DND-41 (cell line): ENCODE measurements at regions not wholly inside any gene's neighbourhood (a gene's known extent, or its start where the extent isn't known, plus 50 kb on each side); places are given as distances from the start of the nearest gene placed in this dataset.

Experiments used
- ATAC-seq: fragments of 200-7000 bp; cut with Tn5 transposase; 3 replicates; pipeline ENCODE4 v1.9.1; 2021; ENCODE audit warnings: low read depth; ENCODE audit not compliant: insufficient read depth
- DNase-seq: peaks from one replicate; pipeline ENCODE4 v3.0.0-alpha.2; 2020
- H2AFZ ChIP-seq: 2 replicates; pipeline ENCODE4 v1.6.0; 2012; ENCODE audit warnings: low read depth, low read length
- H3K27ac ChIP-seq: 2 replicates; pipeline ENCODE4 v1.5.1; 2012; ENCODE audit warnings: low read length, inconsistent platforms
- H3K27me3 ChIP-seq: fragments of 200-600 bp; sonication (generic); 2 replicates; pipeline ENCODE4 v1.6.0; 2012; ENCODE audit warnings: low read length, mild to moderate bottlenecking, inconsistent platforms; ENCODE audit not compliant: insufficient read depth, poor library complexity
- H3K36me3 ChIP-seq: 2 replicates; pipeline ENCODE4 v1.5.1; 2012; ENCODE audit warnings: low read length, inconsistent platforms; ENCODE audit not compliant: insufficient read depth
- H3K4me1 ChIP-seq: 2 replicates; pipeline ENCODE4 v1.5.1; 2012; ENCODE audit warnings: mild to moderate bottlenecking, low read length; ENCODE audit not compliant: insufficient read depth
- H3K4me2 ChIP-seq: 2 replicates; pipeline ENCODE4 v1.6.0; 2012; ENCODE audit warnings: mild to moderate bottlenecking, moderate library complexity, low read length, inconsistent platforms; ENCODE audit not compliant: insufficient read depth
- H3K4me3 ChIP-seq, 2 experiments: fragments of 200-600 bp in 1 of 2; shearing (Covaris generic) in 1 of 2; 2 replicates each; pipeline ENCODE4 v1.5.1; 2012 to 2016; ENCODE audit warnings: inconsistent platforms in 2 of 2, low read length in 2 of 2, mild to moderate bottlenecking in 2 of 2, low read depth in 1 of 2, moderate library complexity in 1 of 2
- H3K79me2 ChIP-seq: 2 replicates; pipeline ENCODE4 v1.6.0; 2012; ENCODE audit warnings: low read length, inconsistent platforms; ENCODE audit not compliant: insufficient read depth
- H3K9ac ChIP-seq: 2 replicates; pipeline ENCODE4 v1.6.0; 2012; ENCODE audit warnings: low read depth, mild to moderate bottlenecking, inconsistent platforms, low read length, moderate library complexity
- H3K9me3 ChIP-seq: 2 replicates; pipeline ENCODE4 v1.5.1; 2012; ENCODE audit warnings: low read length, moderate library complexity, mild to moderate bottlenecking, inconsistent platforms; ENCODE audit not compliant: insufficient read depth, severe bottlenecking
- H4K20me1 ChIP-seq: 2 replicates; pipeline ENCODE4 v1.6.0; 2012; ENCODE audit warnings: low read length; ENCODE audit not compliant: insufficient read depth
- EZH2 ChIP-seq: IDR thresholded peaks from 3 replicates; pipeline ENCODE4 v1.6.1; 2012; ENCODE audit warnings: borderline replicate concordance, low read depth, mild to moderate bottlenecking, moderate library complexity, low read length, inconsistent platforms; ENCODE audit not compliant: severe bottlenecking
- TF ChIP-seq, protein P1 (sequence below): IDR thresholded peaks from 2 replicates; pipeline ENCODE4 v1.5.1; 2012; ENCODE audit warnings: borderline replicate concordance, low read length, moderate library complexity, mild to moderate bottlenecking; ENCODE audit not compliant: poor library complexity, severe bottlenecking; ENCODE audit errors: extremely low read depth

DNA sequence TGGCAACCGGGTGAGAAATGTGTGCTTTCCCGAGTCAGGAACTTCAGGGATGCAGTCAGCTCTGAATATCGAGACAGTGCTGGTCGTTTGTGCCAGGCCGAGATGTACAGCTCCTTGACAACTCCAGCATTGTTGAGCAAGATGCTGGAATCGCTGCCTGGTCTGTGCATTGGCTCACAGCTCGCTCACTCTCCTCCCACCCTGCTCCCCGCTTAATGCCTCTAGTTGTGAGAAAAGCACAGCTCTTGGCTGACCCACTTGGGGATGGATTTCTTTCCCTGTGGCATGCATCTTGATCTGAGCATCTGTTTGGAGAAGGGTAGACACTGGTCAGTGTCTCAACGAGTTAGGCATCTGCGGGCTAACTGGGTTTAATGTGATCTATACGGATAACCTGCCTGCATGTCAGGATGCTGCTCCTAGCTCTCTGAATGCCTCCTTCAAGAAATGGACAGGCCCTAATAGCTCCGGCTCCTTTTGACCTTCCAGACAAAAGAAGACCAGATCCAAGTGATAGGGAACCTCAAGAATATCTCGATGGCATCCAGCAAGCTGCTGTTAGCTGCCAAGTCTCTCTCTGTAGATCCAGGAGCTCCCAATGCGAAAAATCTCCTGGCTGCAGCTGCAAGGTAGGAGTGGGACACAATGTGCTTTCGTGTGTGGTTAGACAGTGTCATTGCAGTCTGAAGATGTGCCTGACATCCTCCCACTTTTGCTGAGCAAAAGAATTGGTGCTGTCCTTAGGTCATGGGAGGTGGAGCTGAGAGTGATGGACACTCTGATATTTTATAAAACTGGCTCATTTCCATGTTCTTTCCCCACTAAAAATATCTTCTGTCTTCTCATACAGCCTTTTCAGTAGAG lies 302.2 kb upstream of the TPM1 start:
- Histone ChIP-seq H4K20me1 (no peaks in the 10 kb centered on the region), H3K4me3 (no peak overlapping the region), H3K27me3 (no peaks in the 10 kb centered on the region), H3K27ac (no peak overlapping the region), H3K9ac (no peak overlapping the region), H3K4me1 (no peaks in the 10 kb centered on the region), H2AFZ (no peak overlapping the region), H3K36me3 (no peaks in the 10 kb centered on the region), H3K4me2 (no peak overlapping the region), H3K79me2 (no peaks in the 10 kb centered on the region), H3K9me3 (no peaks in the 10 kb centered on the region)
- DNase-seq: no peak
- ATAC-seq: no peak
- TF ChIP-seq, protein P1, sequence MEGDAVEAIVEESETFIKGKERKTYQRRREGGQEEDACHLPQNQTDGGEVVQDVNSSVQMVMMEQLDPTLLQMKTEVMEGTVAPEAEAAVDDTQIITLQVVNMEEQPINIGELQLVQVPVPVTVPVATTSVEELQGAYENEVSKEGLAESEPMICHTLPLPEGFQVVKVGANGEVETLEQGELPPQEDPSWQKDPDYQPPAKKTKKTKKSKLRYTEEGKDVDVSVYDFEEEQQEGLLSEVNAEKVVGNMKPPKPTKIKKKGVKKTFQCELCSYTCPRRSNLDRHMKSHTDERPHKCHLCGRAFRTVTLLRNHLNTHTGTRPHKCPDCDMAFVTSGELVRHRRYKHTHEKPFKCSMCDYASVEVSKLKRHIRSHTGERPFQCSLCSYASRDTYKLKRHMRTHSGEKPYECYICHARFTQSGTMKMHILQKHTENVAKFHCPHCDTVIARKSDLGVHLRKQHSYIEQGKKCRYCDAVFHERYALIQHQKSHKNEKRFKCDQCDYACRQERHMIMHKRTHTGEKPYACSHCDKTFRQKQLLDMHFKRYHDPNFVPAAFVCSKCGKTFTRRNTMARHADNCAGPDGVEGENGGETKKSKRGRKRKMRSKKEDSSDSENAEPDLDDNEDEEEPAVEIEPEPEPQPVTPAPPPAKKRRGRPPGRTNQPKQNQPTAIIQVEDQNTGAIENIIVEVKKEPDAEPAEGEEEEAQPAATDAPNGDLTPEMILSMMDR: no peak
- TF ChIP-seq EZH2: no peak

DNA sequence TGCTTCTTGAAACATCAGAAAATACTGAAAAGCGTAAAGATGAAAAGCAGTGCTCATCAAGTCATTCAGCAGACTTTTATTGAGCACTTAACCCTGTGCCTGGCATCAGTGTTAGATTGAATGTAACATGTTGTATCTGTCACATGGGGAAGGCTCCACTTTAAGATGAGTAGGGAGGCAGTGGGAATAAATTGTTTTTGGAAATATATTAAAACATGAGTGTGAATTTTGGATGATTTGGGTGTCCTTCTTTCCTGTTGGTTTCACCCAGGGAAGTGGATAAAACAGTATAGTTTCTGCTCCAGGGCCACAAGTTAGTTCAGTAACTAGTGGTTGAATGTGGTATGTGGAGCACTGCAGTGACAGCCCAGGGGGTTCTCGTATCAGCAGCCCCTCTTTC lies 301.4 kb upstream of the TPM1 start:
- Histone ChIP-seq H3K36me3 (no peaks in the 10 kb centered on the region), H4K20me1 (no peaks in the 10 kb centered on the region), H3K4me3 (no peak overlapping the region), H3K9me3 (no peaks in the 10 kb centered on the region), H3K4me2 (no peak overlapping the region), H3K9ac (no peak overlapping the region), H3K4me1 (no peaks in the 10 kb centered on the region), H3K27ac (no peak overlapping the region), H2AFZ (no peak overlapping the region), H3K79me2 (no peaks in the 10 kb centered on the region), H3K27me3 (no peaks in the 10 kb centered on the region)
- TF ChIP-seq EZH2: no peak
- TF ChIP-seq, protein P1: no peak
- no peak for ATAC-seq
- no peak for DNase-seq

DNA sequence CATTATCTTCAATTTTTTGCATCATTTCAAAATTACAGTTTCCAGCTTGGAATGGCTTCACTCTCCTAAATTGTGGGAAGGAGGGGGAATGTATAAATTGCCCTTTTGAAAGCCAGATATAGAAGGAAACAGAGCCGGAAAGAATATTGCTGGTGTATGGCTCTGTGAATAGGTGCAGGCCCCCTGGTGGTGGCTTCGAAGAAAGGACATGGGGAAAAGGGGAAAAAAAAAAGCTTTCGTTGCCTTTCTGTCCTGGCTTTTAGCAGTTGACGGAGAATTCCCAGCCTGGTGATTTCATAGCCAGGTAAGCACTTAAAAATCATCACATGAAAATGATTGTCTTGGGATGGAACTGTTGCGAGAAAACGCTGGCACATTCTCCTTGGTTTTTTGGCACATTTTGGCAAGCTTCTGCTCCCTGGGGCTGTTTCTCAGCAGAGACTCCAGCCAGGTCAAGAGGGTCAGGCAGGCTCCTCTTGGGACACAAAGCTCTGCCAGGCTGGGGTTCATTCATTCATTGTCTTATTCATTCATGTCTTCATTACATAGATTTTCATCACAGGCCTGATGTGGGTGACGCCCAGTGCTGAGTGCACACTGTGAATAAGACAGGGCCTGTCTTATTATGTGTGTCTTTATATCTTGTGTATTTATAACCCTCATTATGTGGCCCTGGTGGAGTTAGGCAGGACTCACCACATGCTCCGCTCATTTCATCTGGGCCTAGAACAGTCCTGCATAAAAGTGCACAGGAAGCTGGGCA lies 300.0 kb upstream of the TPM1 start:
- Histone ChIP-seq H4K20me1 (no peaks in the 10 kb centered on the region), H3K4me2 (no peak overlapping the region), H3K79me2 (no peaks in the 10 kb centered on the region), H3K4me1 (no peaks in the 10 kb centered on the region), H3K4me3 (no peak overlapping the region), H3K27ac (no peak overlapping the region), H3K36me3 (no peaks in the 10 kb centered on the region), H2AFZ (no peak overlapping the region; the same call in 1 of the 2 replicates), H3K27me3 (no peaks in the 10 kb centered on the region), H3K9me3 (no peaks in the 10 kb centered on the region), H3K9ac (no peak overlapping the region)
- TF ChIP-seq EZH2: no peak
- TF ChIP-seq, protein P1: peak; percentile 80
- ATAC-seq (peak; percentile 42; the same call in 1 of the 3 replicates), DNase-seq (peak; percentile 36)
